Colonic mucosa (tissue), 4 donors: ENCODE measurements at regions not wholly inside any gene's neighbourhood (a gene's known extent, or its start where the extent isn't known, plus 50 kb on each side); places are given as distances from the start of the nearest gene placed in this dataset.
"Not testable (repeated sequence)": the region's sequence is repeated elsewhere in the genome, so short reads cannot be mapped to it uniquely, and the experiment has no call there.

ENCODE experiments used
- DNase-seq: peaks from one replicate; pipeline ENCODE4 v3.0.0-alpha.2; 2020
- H3K27ac ChIP-seq: fragments of 200-600 bp; one replicate; pipeline ENCODE4 v1.8.0; 2021
- H3K27me3 ChIP-seq: fragments of 200-600 bp; one replicate; pipeline ENCODE4 v1.8.0; 2021
- H3K36me3 ChIP-seq: fragments of 200-600 bp; one replicate; pipeline ENCODE4 v1.8.0; 2021
- H3K4me1 ChIP-seq: fragments of 200-600 bp; one replicate; pipeline ENCODE4 v1.8.0; 2021; ENCODE audit warnings: mild to moderate bottlenecking
- H3K4me3 ChIP-seq: fragments of 200-600 bp; one replicate; pipeline ENCODE4 v1.8.0; 2021
- H3K9ac ChIP-seq, 2 donors: one replicate each; pipeline ENCODE4 v1.7.0; 2013; ENCODE audit warnings: control low read depth in 2 of 2, low read depth in 2 of 2, low read length in 2 of 2
- H3K9me3 ChIP-seq: fragments of 200-600 bp; one replicate; pipeline ENCODE4 v1.8.0; 2021
- intact Hi-C: fragments of 100-400 bp; cut with DNase I; formaldehyde crosslinking; loops from one replicate; pipeline ENCODE4 v1.14.1; 2022
- TF ChIP-seq, protein P1 (sequence below): fragments of 200-600 bp; IDR thresholded peaks from one replicate; pipeline ENCODE4 v1.8.0; 2022; ENCODE audit warnings: antibody characterized with exemption, mild to moderate bottlenecking
- donor health status: healthy.
- donor health status: DM: no; HTN: no; CAD: no.
- donor health status: DM: no; HTN: no; CAD: no.

DNA sequence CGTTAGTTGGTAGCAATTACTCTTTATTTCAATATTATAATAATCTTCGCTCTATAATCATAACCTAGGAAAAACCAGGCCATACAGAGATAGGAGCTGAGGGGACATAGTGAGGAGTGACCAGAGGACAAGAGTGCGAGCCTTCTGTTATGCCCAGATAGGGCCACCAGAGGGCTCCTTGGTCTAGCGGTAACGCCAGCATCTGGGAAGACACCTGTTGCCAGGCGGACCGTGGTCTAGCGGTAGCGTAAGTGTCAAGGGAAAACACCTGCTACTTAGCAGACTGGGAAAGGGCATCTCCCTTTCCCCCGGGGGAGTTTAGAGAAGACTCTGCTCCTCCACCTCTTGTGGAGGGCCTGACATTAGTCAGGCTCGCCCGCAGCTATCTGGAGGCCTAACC is 1395.1 kb downstream of the ADGRL3 start:
- H3K27me3 ChIP-seq, H3K9me3 ChIP-seq, H3K9ac ChIP-seq, H3K27ac ChIP-seq, intact Hi-C loops, H3K36me3 ChIP-seq, H3K4me3 ChIP-seq, H3K4me1 ChIP-seq: not testable (repeated sequence)
- TF ChIP-seq, protein P1, sequence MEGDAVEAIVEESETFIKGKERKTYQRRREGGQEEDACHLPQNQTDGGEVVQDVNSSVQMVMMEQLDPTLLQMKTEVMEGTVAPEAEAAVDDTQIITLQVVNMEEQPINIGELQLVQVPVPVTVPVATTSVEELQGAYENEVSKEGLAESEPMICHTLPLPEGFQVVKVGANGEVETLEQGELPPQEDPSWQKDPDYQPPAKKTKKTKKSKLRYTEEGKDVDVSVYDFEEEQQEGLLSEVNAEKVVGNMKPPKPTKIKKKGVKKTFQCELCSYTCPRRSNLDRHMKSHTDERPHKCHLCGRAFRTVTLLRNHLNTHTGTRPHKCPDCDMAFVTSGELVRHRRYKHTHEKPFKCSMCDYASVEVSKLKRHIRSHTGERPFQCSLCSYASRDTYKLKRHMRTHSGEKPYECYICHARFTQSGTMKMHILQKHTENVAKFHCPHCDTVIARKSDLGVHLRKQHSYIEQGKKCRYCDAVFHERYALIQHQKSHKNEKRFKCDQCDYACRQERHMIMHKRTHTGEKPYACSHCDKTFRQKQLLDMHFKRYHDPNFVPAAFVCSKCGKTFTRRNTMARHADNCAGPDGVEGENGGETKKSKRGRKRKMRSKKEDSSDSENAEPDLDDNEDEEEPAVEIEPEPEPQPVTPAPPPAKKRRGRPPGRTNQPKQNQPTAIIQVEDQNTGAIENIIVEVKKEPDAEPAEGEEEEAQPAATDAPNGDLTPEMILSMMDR, result peak; percentile 28
- DNase-seq, result peak; percentile 35

DNA sequence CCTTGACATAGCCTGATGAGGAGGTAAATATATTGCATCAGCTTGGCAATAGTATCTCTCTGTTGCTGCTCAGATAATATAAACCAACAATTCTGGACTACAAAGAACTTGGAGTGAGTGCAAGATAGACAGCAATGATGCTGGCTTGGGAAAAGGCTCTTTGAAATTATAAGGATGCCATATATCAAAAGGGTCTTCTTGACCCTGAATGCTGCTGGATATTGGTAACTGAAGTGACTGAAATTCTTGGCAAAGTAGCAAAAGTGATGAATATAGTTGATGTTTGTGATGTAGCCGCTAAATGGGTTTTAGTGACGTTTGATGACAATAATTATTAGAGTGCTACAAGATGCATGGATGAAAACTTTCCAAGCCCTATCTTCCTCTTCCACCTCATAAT is 1391.6 kb downstream of the ADGRL3 start:
- intact Hi-C loops, result no loop called here
- DNase-seq, result no peak
- no peaks in the 10 kb centered on the region for H3K36me3 ChIP-seq
- H3K27me3 ChIP-seq, result no peaks in the 10 kb centered on the region
- no peaks in the 10 kb centered on the region for H3K4me1 ChIP-seq
- TF ChIP-seq, protein P1, result no peak
- H3K9me3 ChIP-seq, result no peaks in the 10 kb centered on the region
- H3K4me3 ChIP-seq, result no peak overlapping the region
- no peak overlapping the region for H3K27ac ChIP-seq
- H3K9ac ChIP-seq, result no peak overlapping the region

DNA sequence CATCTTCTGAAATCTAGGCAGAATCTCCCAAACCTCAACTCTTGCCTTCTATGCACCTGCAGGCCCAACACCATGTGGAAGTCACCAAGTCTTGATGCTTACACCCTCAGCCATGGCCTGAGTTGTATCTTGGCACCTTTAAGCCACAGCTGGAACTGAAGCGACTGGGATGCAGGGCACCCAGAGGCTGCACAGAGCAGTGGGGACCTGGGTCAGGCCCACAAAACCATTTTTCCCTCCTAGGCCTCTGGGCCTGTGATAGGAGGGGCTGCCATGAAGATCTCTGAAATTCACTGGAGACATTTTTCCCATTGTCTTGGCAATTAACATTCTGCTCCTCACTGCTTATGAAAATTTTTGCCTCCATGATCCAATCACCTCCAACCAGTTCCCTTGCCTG is 1388.5 kb downstream of the ADGRL3 start:
- Histone ChIP-seq H3K9ac (no peak overlapping the region), H3K4me3 (no peak overlapping the region), H3K27me3 (no peaks in the 10 kb centered on the region), H3K4me1 (no peaks in the 10 kb centered on the region), H3K9me3 (no peaks in the 10 kb centered on the region), H3K36me3 (no peaks in the 10 kb centered on the region), H3K27ac (no peak overlapping the region)
- TF ChIP-seq, protein P1, result no peak
- intact Hi-C loops, result no loop called here
- DNase-seq, result no peak

DNA sequence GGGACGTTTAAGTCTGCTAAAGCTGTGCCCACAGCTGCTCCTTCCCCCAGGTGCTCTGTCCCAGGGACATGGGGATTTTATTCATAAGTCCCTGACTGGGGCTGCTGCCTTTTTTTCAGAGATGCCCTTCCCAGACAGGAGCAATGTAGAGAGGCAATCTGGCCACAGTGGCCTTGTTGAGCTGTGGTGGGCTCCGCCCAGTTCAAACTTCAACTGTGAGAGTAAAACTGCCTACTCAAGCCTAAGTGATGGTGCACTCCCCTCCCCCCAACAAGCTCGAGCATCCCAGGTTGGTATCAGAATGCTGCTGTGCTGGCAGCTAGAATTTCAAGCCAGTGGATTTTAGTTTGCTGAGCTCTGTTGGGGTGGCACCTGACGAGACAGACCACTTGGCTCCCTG is 1371.4 kb downstream of the ADGRL3 start:
- Histone ChIP-seq H3K27me3 (no peaks in the 10 kb centered on the region), H3K9me3 (no peaks in the 10 kb centered on the region), H3K27ac (no peak overlapping the region), H3K4me3 (no peak overlapping the region), H3K9ac (no peak overlapping the region), H3K4me1 (no peaks in the 10 kb centered on the region), H3K36me3 (no peaks in the 10 kb centered on the region)
- intact Hi-C loops, result no loop called here
- DNase-seq, result no peak
- TF ChIP-seq, protein P1, result no peak

DNA sequence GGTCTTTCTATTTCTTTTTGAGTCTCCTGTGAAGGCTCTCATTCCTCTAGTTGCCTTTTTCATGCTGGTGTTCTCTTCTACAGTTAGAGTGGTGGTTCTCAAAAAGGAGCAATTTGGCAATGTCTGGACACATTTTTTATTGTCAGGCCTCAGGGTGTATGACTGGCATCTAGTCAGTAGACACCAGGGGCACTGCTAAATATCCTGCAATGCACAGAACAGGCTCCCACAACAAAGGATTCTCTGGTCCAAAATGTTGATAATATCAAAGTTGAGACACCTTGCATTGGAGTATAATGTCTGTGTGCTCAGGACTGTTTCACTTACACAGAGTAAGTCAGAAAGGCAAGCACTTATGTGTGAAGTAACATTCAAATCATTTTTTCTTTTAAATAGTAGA is 1360.7 kb downstream of the ADGRL3 start:
- Histone ChIP-seq H3K27me3 (no peaks in the 10 kb centered on the region), H3K9me3 (no peaks in the 10 kb centered on the region), H3K4me3 (no peak overlapping the region), H3K9ac (no peak overlapping the region), H3K36me3 (no peaks in the 10 kb centered on the region), H3K27ac (no peak overlapping the region), H3K4me1 (no peaks in the 10 kb centered on the region)
- intact Hi-C loops, result no loop called here
- TF ChIP-seq, protein P1, result no peak
- DNase-seq, result no peak

DNA sequence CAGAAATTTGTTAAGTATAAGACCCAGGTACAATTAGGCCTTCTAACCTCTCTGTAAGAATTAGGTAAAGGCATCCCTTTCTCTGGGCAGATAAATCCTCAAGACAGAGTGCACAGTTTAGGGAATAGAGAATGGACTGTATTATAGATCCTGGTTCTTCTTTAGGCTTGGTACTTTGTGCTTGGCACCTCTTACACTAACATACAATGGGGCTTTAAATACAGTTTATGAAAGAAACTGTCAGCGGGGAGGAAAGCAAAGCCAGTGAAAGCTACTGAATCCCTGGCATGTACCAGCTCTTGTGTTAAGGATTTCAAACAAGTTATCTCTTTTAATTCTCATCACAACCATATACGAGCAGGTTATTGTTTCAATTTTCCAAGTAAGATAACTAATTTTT is 1350.0 kb downstream of the ADGRL3 start:
- intact Hi-C loops, result no loop called here
- DNase-seq, result no peak
- H3K9me3 ChIP-seq, result no peaks in the 10 kb centered on the region
- H3K27me3 ChIP-seq, result no peaks in the 10 kb centered on the region
- TF ChIP-seq, protein P1, result no peak
- H3K4me1 ChIP-seq, result no peaks in the 10 kb centered on the region
- H3K4me3 ChIP-seq, result no peak overlapping the region
- H3K36me3 ChIP-seq, result no peaks in the 10 kb centered on the region
- H3K27ac ChIP-seq, result no peak overlapping the region
- H3K9ac ChIP-seq, result no peak overlapping the region
